ENCODE measurements at regions not wholly inside any gene's neighbourhood (a gene's known extent, or its start where the extent isn't known, plus 50 kb on each side); places are given as distances from the start of the nearest gene placed in this dataset.
"Not testable (repeated sequence)": the region's sequence is repeated elsewhere in the genome, so short reads cannot be mapped to it uniquely, and the experiment has no call there.

GRCh38 chrY:14373608-14374007 lies 150.7 kb upstream of the NLGN4Y start:
- H3K9ac ChIP-seq (ENCODE audit: insufficient read depth, low read length): no peak overlapping the region
- TF ChIP-seq, protein P1, sequence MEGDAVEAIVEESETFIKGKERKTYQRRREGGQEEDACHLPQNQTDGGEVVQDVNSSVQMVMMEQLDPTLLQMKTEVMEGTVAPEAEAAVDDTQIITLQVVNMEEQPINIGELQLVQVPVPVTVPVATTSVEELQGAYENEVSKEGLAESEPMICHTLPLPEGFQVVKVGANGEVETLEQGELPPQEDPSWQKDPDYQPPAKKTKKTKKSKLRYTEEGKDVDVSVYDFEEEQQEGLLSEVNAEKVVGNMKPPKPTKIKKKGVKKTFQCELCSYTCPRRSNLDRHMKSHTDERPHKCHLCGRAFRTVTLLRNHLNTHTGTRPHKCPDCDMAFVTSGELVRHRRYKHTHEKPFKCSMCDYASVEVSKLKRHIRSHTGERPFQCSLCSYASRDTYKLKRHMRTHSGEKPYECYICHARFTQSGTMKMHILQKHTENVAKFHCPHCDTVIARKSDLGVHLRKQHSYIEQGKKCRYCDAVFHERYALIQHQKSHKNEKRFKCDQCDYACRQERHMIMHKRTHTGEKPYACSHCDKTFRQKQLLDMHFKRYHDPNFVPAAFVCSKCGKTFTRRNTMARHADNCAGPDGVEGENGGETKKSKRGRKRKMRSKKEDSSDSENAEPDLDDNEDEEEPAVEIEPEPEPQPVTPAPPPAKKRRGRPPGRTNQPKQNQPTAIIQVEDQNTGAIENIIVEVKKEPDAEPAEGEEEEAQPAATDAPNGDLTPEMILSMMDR (conservative IDR thresholded peaks at IDR 0.05 in 1 of 2, IDR thresholded peaks at IDR 0.05 in 1 of 2; ENCODE audit: low read depth in 1 of 2, low read length in 2 of 2): no peak
- TF ChIP-seq EZH2 (IDR thresholded peaks at IDR 0.05; ENCODE audit: low read length, missing control alignments): no peak
- H3K4me3 ChIP-seq (replicated peaks in 1 of 4; ENCODE audit: control extremely low read depth in 1 of 4, insufficient read depth in 1 of 4, low read depth in 3 of 4, low read length in 4 of 4): no peak overlapping the region
- H4K20me1 ChIP-seq (ENCODE audit: control insufficient read depth, extremely low read depth, insufficient read depth, low read length): no peaks in the 10 kb centered on the region
- no peak overlapping the region for H3K4me2 ChIP-seq (ENCODE audit: extremely low read depth, insufficient read depth, low read length)
- H2AFZ ChIP-seq (ENCODE audit: low read length): no peak overlapping the region
- DNase-seq (ENCODE audit: low read depth in 2 of 2): no peak
- no peaks in the 10 kb centered on the region for H3K27me3 ChIP-seq (ENCODE audit: control insufficient read depth, insufficient read depth, low read length)
- H3K4me1 ChIP-seq (ENCODE audit: control insufficient read depth, extremely low read depth, insufficient read depth, low read length): no peaks in the 10 kb centered on the region
- H3K9me3 ChIP-seq (ENCODE audit: control insufficient read depth, insufficient read depth, low read depth, low read length): no peaks in the 10 kb centered on the region
- H3K27ac ChIP-seq (ENCODE audit: insufficient read depth, low read length): no peak overlapping the region
- H3K79me2 ChIP-seq (ENCODE audit: control insufficient read depth, insufficient read depth, low read length): no peaks in the 10 kb centered on the region
- H3K36me3 ChIP-seq (ENCODE audit: control insufficient read depth, insufficient read depth, low read length): no peaks in the 10 kb centered on the region

DNA sequence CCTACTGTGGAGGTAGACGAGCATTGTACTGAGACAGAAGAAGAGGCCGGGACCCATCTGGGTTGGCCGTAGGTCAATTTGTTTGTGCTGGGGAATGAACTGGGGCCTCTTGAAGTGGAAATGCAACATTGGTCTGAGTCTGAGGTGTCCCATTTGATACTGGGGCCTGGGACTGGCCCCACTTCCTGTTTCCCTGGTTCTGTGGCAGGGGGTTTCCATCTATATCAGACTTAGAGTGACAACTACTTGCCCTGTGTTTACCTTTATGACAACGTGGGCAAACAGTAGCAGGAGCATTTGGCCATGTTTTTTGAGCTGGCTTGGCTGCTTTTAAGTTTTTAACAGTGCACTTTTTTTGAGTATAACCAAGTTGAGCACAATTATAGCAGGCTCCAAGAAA lies 146.1 kb upstream of the NLGN4Y start:
- Histone ChIP-seq H2AFZ (ENCODE audit: low read length) (no peak overlapping the region), H3K79me2 (ENCODE audit: control insufficient read depth, insufficient read depth, low read length) (no peaks in the 10 kb centered on the region), H3K36me3 (ENCODE audit: control insufficient read depth, insufficient read depth, low read length) (no peaks in the 10 kb centered on the region), H3K27ac (ENCODE audit: insufficient read depth, low read length) (no peak overlapping the region), H3K9ac (ENCODE audit: insufficient read depth, low read length) (no peak overlapping the region), H3K9me3 (ENCODE audit: control insufficient read depth, insufficient read depth, low read depth, low read length) (no peaks in the 10 kb centered on the region), H3K4me3 (replicated peaks in 1 of 4; ENCODE audit: control extremely low read depth in 1 of 4, insufficient read depth in 1 of 4, low read depth in 3 of 4, low read length in 4 of 4) (no peak overlapping the region), H3K4me2 (ENCODE audit: extremely low read depth, insufficient read depth, low read length) (no peak overlapping the region), H4K20me1 (ENCODE audit: control insufficient read depth, extremely low read depth, insufficient read depth, low read length) (no peaks in the 10 kb centered on the region), H3K4me1 (ENCODE audit: control insufficient read depth, extremely low read depth, insufficient read depth, low read length) (no peaks in the 10 kb centered on the region), H3K27me3 (ENCODE audit: control insufficient read depth, insufficient read depth, low read length) (no peaks in the 10 kb centered on the region)
- no peak for DNase-seq (ENCODE audit: low read depth in 2 of 2)
- TF ChIP-seq, protein P1 (conservative IDR thresholded peaks at IDR 0.05 in 1 of 2, IDR thresholded peaks at IDR 0.05 in 1 of 2; ENCODE audit: low read depth in 1 of 2, low read length in 2 of 2): no peak

- not testable (repeated sequence) for H3K4me2 ChIP-seq (ENCODE audit: extremely low read depth, insufficient read depth, low read length); H3K79me2 ChIP-seq (ENCODE audit: control insufficient read depth, insufficient read depth, low read length); H3K9me3 ChIP-seq (ENCODE audit: control insufficient read depth, insufficient read depth, low read depth, low read length); H3K27me3 ChIP-seq (ENCODE audit: control insufficient read depth, insufficient read depth, low read length); H3K9ac ChIP-seq (ENCODE audit: insufficient read depth, low read length); H3K4me3 ChIP-seq (replicated peaks in 1 of 4; ENCODE audit: control extremely low read depth in 1 of 4, insufficient read depth in 1 of 4, low read depth in 3 of 4, low read length in 4 of 4); H3K27ac ChIP-seq (ENCODE audit: insufficient read depth, low read length); H4K20me1 ChIP-seq (ENCODE audit: control insufficient read depth, extremely low read depth, insufficient read depth, low read length); DNase-seq (ENCODE audit: low read depth in 2 of 2); H3K36me3 ChIP-seq (ENCODE audit: control insufficient read depth, insufficient read depth, low read length); H3K4me1 ChIP-seq (ENCODE audit: control insufficient read depth, extremely low read depth, insufficient read depth, low read length); H2AFZ ChIP-seq (ENCODE audit: low read length)
Observed at GRCh38 chrY:14410549-14411030, 113.7 kb upstream of the NLGN4Y start.
